ENCODE measurements at regions not wholly inside any gene's neighbourhood (a gene's known extent, or its start where the extent isn't known, plus 50 kb on each side); places are given as distances from the start of the nearest gene placed in this dataset.

GRCh38 chr18:57931038-57931437, 113.0 kb upstream of the NEDD4L start:
- H2BK20ac ChIP-seq (ENCODE audit: low read length) = no peak overlapping the region
- TF ChIP-seq RXRA (IDR thresholded peaks at IDR 0.05; ENCODE audit: insufficient read depth, low read depth, low read length) (no peak), CEBPB (IDR thresholded peaks at IDR 0.05; ENCODE audit: low read depth, low read length) (no peak), CHD2 (IDR thresholded peaks at IDR 0.05; ENCODE audit: low read length) (no peak), RAD21 (IDR thresholded peaks at IDR 0.05 in 1 of 2, conservative IDR thresholded peaks at IDR 0.05 in 1 of 2; ENCODE audit: low read depth in 2 of 2, low read length in 2 of 2) (no peak), SIX5 (IDR thresholded peaks at IDR 0.05; ENCODE audit: low read depth, low read length) (no peak), EP300 (IDR thresholded peaks at IDR 0.05; ENCODE audit: borderline replicate concordance in 1 of 2, low read depth in 2 of 2, low read length in 2 of 2) (no peak), JUND (IDR thresholded peaks at IDR 0.05; ENCODE audit: low read length) (no peak), SRF (IDR thresholded peaks at IDR 0.05; ENCODE audit: low read depth, low read length) (no peak), RFX5 (IDR thresholded peaks at IDR 0.05; ENCODE audit: borderline replicate concordance, low read depth, low read length) (no peak), POLR2AphosphoS5 (IDR thresholded peaks at IDR 0.05; ENCODE audit: low read depth, low read length) (no peak), GTF2F1 (IDR thresholded peaks at IDR 0.05; ENCODE audit: borderline replicate concordance, low read depth, low read length) (no peak), RBBP5 (IDR thresholded peaks at IDR 0.05; ENCODE audit: borderline replicate concordance, low read depth, low read length) (no peak), MAFK (IDR thresholded peaks at IDR 0.05; ENCODE audit: low read depth, low read length) (no peak), TBP (IDR thresholded peaks at IDR 0.05; ENCODE audit: low read depth, low read length) (no peak), TEAD4 (IDR thresholded peaks at IDR 0.05; ENCODE audit: low read depth, low read length) (no peak)
- TF ChIP-seq, protein P1, sequence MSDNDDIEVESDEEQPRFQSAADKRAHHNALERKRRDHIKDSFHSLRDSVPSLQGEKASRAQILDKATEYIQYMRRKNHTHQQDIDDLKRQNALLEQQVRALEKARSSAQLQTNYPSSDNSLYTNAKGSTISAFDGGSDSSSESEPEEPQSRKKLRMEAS (IDR thresholded peaks at IDR 0.05) = no peak

More at GRCh38 chr18:57931038-57931437, 113.0 kb upstream of the NEDD4L start:
- no peaks in the 10 kb centered on the region for H3K79me1 ChIP-seq (ENCODE audit: low read depth, low read length)
- H3K9me3 ChIP-seq (ENCODE audit: insufficient read depth in 2 of 2, low read depth in 1 of 2, low read length in 1 of 2) = no peaks in the 10 kb centered on the region
- FAIRE-seq = no peak
- H2BK5ac ChIP-seq (ENCODE audit: low read depth, low read length) = no peak overlapping the region
- H4K5ac ChIP-seq (ENCODE audit: insufficient read length, low read depth, low read length) = no peak overlapping the region
- H3K56ac ChIP-seq (replicated peaks; ENCODE audit: insufficient read length, low read depth, low read length) = no peak overlapping the region
- no peaks in the 10 kb centered on the region for H3K36me3 ChIP-seq (ENCODE audit: control insufficient read depth in 2 of 4, insufficient read depth in 4 of 4, low read length in 3 of 4)
- H2BK120ac ChIP-seq (replicated peaks; ENCODE audit: low read depth, low read length) = no peak overlapping the region
- no peaks in the 10 kb centered on the region for H3K27me3 ChIP-seq (replicated peaks in 1 of 4; ENCODE audit: control insufficient read depth in 3 of 4, extremely low read depth in 1 of 4, insufficient read depth in 3 of 4, low read length in 3 of 4)
- no peak overlapping the region for H2AK5ac ChIP-seq (ENCODE audit: low read depth, low read length)
- ChIA-PET POLR2A (ENCODE audit: partially characterized antibody) (no interaction called here), CTCF (ENCODE audit: partially characterized antibody) (interaction anchor here (0.7 to 1.5 kb wide), 4 partner anchors 28 to 206 kb away, joined by 3 to 5 read pairs (median 3); no protein-coding TSS in a partner anchor)
- H3K9ac ChIP-seq (replicated peaks in 1 of 4; ENCODE audit: extremely low read depth in 1 of 4, low read depth in 3 of 4, low read length in 3 of 4) = no peak overlapping the region
- 73% methylated on average over 1 of the region's 1 CpG; no CpG with 5 or more reads in 1 of the 2 experiments for WGBS, 2 experiments (ENCODE audit: extremely low coverage in 1 of 2, insufficient coverage in 1 of 2, insufficient read length in 1 of 2, insufficient replicate concordance in 2 of 2, low coverage in 1 of 2, low lambda C conversion rate in 2 of 2, missing lambda C conversion rate in 1 of 2)
- no peak overlapping the region for H2BK12ac ChIP-seq (ENCODE audit: low read depth, low read length)
- H3K23ac ChIP-seq (ENCODE audit: insufficient read length) = no peak overlapping the region
- H3K14ac ChIP-seq (ENCODE audit: insufficient read length) = no peak overlapping the region
- H3K27ac ChIP-seq (ENCODE audit: low read depth, low read length) = no peak overlapping the region
- H4K91ac ChIP-seq (replicated peaks; ENCODE audit: insufficient read length, low read length) = no peak overlapping the region
- no peak overlapping the region for H2AFZ ChIP-seq (ENCODE audit: low read length)
- H3K23me2 ChIP-seq (ENCODE audit: low read depth, low read length) = no peaks in the 10 kb centered on the region
- no peaks in the 10 kb centered on the region for H3K79me2 ChIP-seq (ENCODE audit: control insufficient read depth in 1 of 2, insufficient read depth in 2 of 2, low read length in 2 of 2)
- H3K4ac ChIP-seq (replicated peaks; ENCODE audit: insufficient read length, low read depth, low read length) = no peak overlapping the region
- H4K20me1 ChIP-seq (replicated peaks in 1 of 2; ENCODE audit: control insufficient read depth in 1 of 2, insufficient read depth in 2 of 2, low read length in 2 of 2) = no peaks in the 10 kb centered on the region
- no peak for DNase-seq (ENCODE audit: low read depth in 1 of 2, low spot score in 2 of 2)
- no peak overlapping the region for H3K4me3 ChIP-seq (ENCODE audit: extremely low read depth in 1 of 4, insufficient read depth in 2 of 4, low read depth in 3 of 4, low read length in 4 of 4)
- H4K8ac ChIP-seq (ENCODE audit: extremely low read depth, insufficient read depth, low read length) = no peak overlapping the region
- H3K4me2 ChIP-seq (ENCODE audit: insufficient read depth in 1 of 2, low read depth in 2 of 2, low read length in 2 of 2) = no peak overlapping the region
- H3K18ac ChIP-seq (ENCODE audit: extremely low read depth, low read length) = no peak overlapping the region
- no peaks in the 10 kb centered on the region for H3K4me1 ChIP-seq (replicated peaks in 1 of 4; ENCODE audit: control insufficient read depth in 3 of 4, insufficient read depth in 4 of 4, low read length in 3 of 4)
- H2BK15ac ChIP-seq (ENCODE audit: low read length) = no peak overlapping the region
